DND-41 (cell line): ENCODE measurements at regions not wholly inside any gene's neighbourhood (a gene's known extent, or its start where the extent isn't known, plus 50 kb on each side); places are given as distances from the start of the nearest gene placed in this dataset.

Experiments
- ATAC-seq: fragments of 200-7000 bp; cut with Tn5 transposase; 3 replicates; pipeline ENCODE4 v1.9.1; 2021; ENCODE audit warnings: low read depth; ENCODE audit not compliant: insufficient read depth
- DNase-seq: peaks from one replicate; pipeline ENCODE4 v3.0.0-alpha.2; 2020
- H2AFZ ChIP-seq: 2 replicates; pipeline ENCODE4 v1.6.0; 2012; ENCODE audit warnings: low read depth, low read length
- H3K27ac ChIP-seq: 2 replicates; pipeline ENCODE4 v1.5.1; 2012; ENCODE audit warnings: low read length, inconsistent platforms
- H3K27me3 ChIP-seq: fragments of 200-600 bp; sonication (generic); 2 replicates; pipeline ENCODE4 v1.6.0; 2012; ENCODE audit warnings: low read length, mild to moderate bottlenecking, inconsistent platforms; ENCODE audit not compliant: insufficient read depth, poor library complexity
- H3K36me3 ChIP-seq: 2 replicates; pipeline ENCODE4 v1.5.1; 2012; ENCODE audit warnings: low read length, inconsistent platforms; ENCODE audit not compliant: insufficient read depth
- H3K4me1 ChIP-seq: 2 replicates; pipeline ENCODE4 v1.5.1; 2012; ENCODE audit warnings: mild to moderate bottlenecking, low read length; ENCODE audit not compliant: insufficient read depth
- H3K4me2 ChIP-seq: 2 replicates; pipeline ENCODE4 v1.6.0; 2012; ENCODE audit warnings: mild to moderate bottlenecking, moderate library complexity, low read length, inconsistent platforms; ENCODE audit not compliant: insufficient read depth
- H3K4me3 ChIP-seq, 2 experiments: fragments of 200-600 bp in 1 of 2; shearing (Covaris generic) in 1 of 2; 2 replicates each; pipeline ENCODE4 v1.5.1; 2012 to 2016; ENCODE audit warnings: inconsistent platforms in 2 of 2, low read length in 2 of 2, mild to moderate bottlenecking in 2 of 2, low read depth in 1 of 2, moderate library complexity in 1 of 2
- H3K79me2 ChIP-seq: 2 replicates; pipeline ENCODE4 v1.6.0; 2012; ENCODE audit warnings: low read length, inconsistent platforms; ENCODE audit not compliant: insufficient read depth
- H3K9ac ChIP-seq: 2 replicates; pipeline ENCODE4 v1.6.0; 2012; ENCODE audit warnings: low read depth, mild to moderate bottlenecking, inconsistent platforms, low read length, moderate library complexity
- H3K9me3 ChIP-seq: 2 replicates; pipeline ENCODE4 v1.5.1; 2012; ENCODE audit warnings: low read length, moderate library complexity, mild to moderate bottlenecking, inconsistent platforms; ENCODE audit not compliant: insufficient read depth, severe bottlenecking
- H4K20me1 ChIP-seq: 2 replicates; pipeline ENCODE4 v1.6.0; 2012; ENCODE audit warnings: low read length; ENCODE audit not compliant: insufficient read depth
- EZH2 ChIP-seq: IDR thresholded peaks from 3 replicates; pipeline ENCODE4 v1.6.1; 2012; ENCODE audit warnings: borderline replicate concordance, low read depth, mild to moderate bottlenecking, moderate library complexity, low read length, inconsistent platforms; ENCODE audit not compliant: severe bottlenecking
- TF ChIP-seq, protein P1 (sequence below): IDR thresholded peaks from 2 replicates; pipeline ENCODE4 v1.5.1; 2012; ENCODE audit warnings: borderline replicate concordance, low read length, moderate library complexity, mild to moderate bottlenecking; ENCODE audit not compliant: poor library complexity, severe bottlenecking; ENCODE audit errors: extremely low read depth

DNA sequence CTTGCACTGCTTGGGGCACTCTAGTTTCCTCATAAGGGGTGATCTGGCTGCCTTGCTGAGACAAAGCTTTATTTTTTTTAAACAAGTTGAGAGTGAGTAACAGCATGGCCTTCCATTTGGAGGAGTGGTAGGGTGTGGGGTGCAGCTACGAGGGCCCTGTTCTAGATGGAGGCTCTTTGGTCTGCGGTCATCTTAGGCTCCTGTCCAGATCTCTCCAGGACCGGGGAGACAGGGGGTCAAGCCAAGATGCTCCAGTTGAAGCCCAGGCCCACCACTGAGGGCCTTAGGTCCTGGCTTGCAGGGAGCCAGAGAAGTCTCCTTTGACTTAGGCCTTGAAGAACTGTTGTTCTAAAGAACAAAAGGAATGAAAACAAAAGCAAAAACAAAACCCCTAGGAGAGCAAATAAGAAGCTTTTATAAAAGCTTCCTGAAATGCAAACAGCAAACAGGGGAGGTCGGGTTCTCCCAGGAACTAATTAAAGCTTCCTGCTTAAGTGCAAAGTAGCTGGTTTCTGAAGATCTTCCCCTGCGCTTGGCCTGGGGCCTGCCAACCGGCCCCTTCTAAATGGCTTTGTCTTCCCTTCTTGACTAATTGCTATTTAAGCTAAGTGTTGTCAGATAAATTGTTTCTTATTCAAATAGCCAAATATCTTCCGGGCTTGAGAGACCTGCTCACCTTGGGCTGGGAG lies 259.2 kb downstream of the GLRX3 start:
- Histone ChIP-seq H3K27ac (no peak overlapping the region), H3K4me3 (no peak overlapping the region), H3K4me1 (no peaks in the 10 kb centered on the region), H3K36me3 (no peaks in the 10 kb centered on the region), H4K20me1 (no peaks in the 10 kb centered on the region), H3K79me2 (no peaks in the 10 kb centered on the region), H3K9ac (no peak overlapping the region), H3K9me3 (peaks cover 28% of the 10 kb centered on the region), H2AFZ (no peak overlapping the region), H3K4me2 (no peak overlapping the region), H3K27me3 (no peaks in the 10 kb centered on the region)
- DNase-seq = no peak
- TF ChIP-seq, protein P1, sequence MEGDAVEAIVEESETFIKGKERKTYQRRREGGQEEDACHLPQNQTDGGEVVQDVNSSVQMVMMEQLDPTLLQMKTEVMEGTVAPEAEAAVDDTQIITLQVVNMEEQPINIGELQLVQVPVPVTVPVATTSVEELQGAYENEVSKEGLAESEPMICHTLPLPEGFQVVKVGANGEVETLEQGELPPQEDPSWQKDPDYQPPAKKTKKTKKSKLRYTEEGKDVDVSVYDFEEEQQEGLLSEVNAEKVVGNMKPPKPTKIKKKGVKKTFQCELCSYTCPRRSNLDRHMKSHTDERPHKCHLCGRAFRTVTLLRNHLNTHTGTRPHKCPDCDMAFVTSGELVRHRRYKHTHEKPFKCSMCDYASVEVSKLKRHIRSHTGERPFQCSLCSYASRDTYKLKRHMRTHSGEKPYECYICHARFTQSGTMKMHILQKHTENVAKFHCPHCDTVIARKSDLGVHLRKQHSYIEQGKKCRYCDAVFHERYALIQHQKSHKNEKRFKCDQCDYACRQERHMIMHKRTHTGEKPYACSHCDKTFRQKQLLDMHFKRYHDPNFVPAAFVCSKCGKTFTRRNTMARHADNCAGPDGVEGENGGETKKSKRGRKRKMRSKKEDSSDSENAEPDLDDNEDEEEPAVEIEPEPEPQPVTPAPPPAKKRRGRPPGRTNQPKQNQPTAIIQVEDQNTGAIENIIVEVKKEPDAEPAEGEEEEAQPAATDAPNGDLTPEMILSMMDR = no peak
- no peak for TF ChIP-seq EZH2
- ATAC-seq = no peak

DNA sequence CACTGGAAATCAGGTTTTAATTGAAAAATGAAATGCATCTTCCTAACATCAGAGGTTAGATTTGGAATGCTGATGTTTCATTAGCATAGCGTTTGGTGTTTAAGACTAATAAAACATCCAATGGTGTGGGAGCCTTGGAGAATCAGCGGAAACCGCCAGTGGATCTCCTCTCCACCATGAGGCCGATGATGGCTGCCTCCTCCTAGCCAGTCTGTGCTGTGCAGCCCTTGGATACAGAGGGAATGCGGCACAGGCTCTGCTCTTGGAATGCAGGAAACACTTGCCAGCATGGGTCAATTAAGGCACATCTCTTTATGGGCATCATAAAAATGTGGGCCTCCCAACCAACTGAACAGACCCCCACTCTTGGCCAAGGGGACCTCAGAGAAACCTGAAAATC lies 259.9 kb downstream of the GLRX3 start:
- no peak overlapping the region for H2AFZ ChIP-seq
- ATAC-seq = no peak

GRCh38 chr10:130398090-130398994 lies 262.2 kb downstream of the GLRX3 start:
- Histone ChIP-seq H4K20me1 (no peaks in the 10 kb centered on the region), H3K27me3 (no peaks in the 10 kb centered on the region), H3K9ac (no peak overlapping the region), H2AFZ (no peak overlapping the region), H3K79me2 (no peaks in the 10 kb centered on the region), H3K36me3 (no peaks in the 10 kb centered on the region), H3K27ac (no peak overlapping the region), H3K4me3 (no peak overlapping the region), H3K4me1 (no peaks in the 10 kb centered on the region), H3K4me2 (no peak overlapping the region), H3K9me3 (peaks cover 23% of the 10 kb centered on the region)
- DNase-seq (no peak), ATAC-seq (no peak)
- TF ChIP-seq, protein P1 = no peak
- no peak for TF ChIP-seq EZH2

More for the DNA sequence above, 259.9 kb downstream of the GLRX3 start:
- Histone ChIP-seq H3K79me2 (no peaks in the 10 kb centered on the region), H3K4me2 (no peak overlapping the region), H3K27me3 (no peaks in the 10 kb centered on the region), H3K4me1 (no peaks in the 10 kb centered on the region), H3K27ac (no peak overlapping the region), H3K4me3 (no peak overlapping the region), H4K20me1 (no peaks in the 10 kb centered on the region), H3K36me3 (no peaks in the 10 kb centered on the region), H3K9me3 (peaks cover 28% of the 10 kb centered on the region), H3K9ac (no peak overlapping the region)
- DNase-seq = no peak
- TF ChIP-seq EZH2 = no peak
- TF ChIP-seq, protein P1 = no peak
